OCI-LY7 (cell line): ENCODE measurements at regions not wholly inside any gene's neighbourhood (a gene's known extent, or its start where the extent isn't known, plus 50 kb on each side); places are given as distances from the start of the nearest gene placed in this dataset.

Source experiments
- BruUV-seq: library from RNA; stranded (reverse); fragments of 400-500 nt; replicated peaks from 2 replicates; lab custom pipeline; 2021; lab: Mats Ljungman, UMichigan
- CTCF ChIA-PET: fragments of 300-600 bp; sonication (Branson Sonifier 250); formaldehyde crosslinking; loops from one replicate; lab custom pipeline; 2022; ENCODE audit warnings: antibody characterized with exemption; ENCODE audit not compliant: unreplicated experiment; lab: Charles Lee
- POLR2A ChIA-PET: fragments of 300-600 bp; sonication (Branson Sonifier 250); formaldehyde crosslinking; loops from one replicate; lab custom pipeline; 2022; ENCODE audit warnings: antibody characterized with exemption; lab: Charles Lee
- DNase-seq: peaks from one replicate; pipeline ENCODE4 v3.0.0-alpha.2; 2015; ENCODE audit warnings: low spot score
- H2AFZ ChIP-seq: fragments of 200-600 bp; sonication (generic), shearing (Covaris generic); 2 replicates; pipeline ENCODE4 v1.6.1; 2014; ENCODE audit warnings: mild to moderate bottlenecking, antibody characterized with exemption, low read length, moderate library complexity
- H3K27ac ChIP-seq: fragments of 200-600 bp; sonication (generic); 2 replicates; pipeline ENCODE4 v1.5.1; 2014; ENCODE audit warnings: mixed run types, low read depth, mild to moderate bottlenecking, moderate library complexity, low read length, inconsistent platforms; ENCODE audit not compliant: poor library complexity, severe bottlenecking
- H3K36me3 ChIP-seq: fragments of 200-600 bp; sonication (generic); 2 replicates; pipeline ENCODE4 v1.6.1; 2014; ENCODE audit warnings: mild to moderate bottlenecking, antibody characterized with exemption, low read length, moderate library complexity, mixed read lengths; ENCODE audit not compliant: insufficient read depth
- H3K4me1 ChIP-seq: fragments of 200-600 bp; sonication (generic); 2 replicates; pipeline ENCODE4 v1.5.1; 2014; ENCODE audit warnings: mild to moderate bottlenecking, low read length; ENCODE audit not compliant: insufficient read depth, poor library complexity, severe bottlenecking
- H3K4me2 ChIP-seq: fragments of 200-600 bp; sonication (generic); 2 replicates; pipeline ENCODE4 v1.6.1; 2014; ENCODE audit warnings: mild to moderate bottlenecking, low read length
- H3K4me3 ChIP-seq: fragments of 200-600 bp; sonication (generic); 2 replicates; pipeline ENCODE4 v1.5.1; 2014; ENCODE audit warnings: mild to moderate bottlenecking, low read depth, low read length; ENCODE audit not compliant: poor library complexity, severe bottlenecking
- H3K79me2 ChIP-seq: fragments of 200-600 bp; sonication (generic); 2 replicates; pipeline ENCODE4 v1.6.1; 2016; ENCODE audit warnings: low read depth, mild to moderate bottlenecking, low read length, moderate library complexity, mixed read lengths; ENCODE audit not compliant: insufficient read depth
- H3K9me2 ChIP-seq: fragments of 200-600 bp; sonication (generic); 2 replicates; pipeline ENCODE4 v1.6.1; 2016; ENCODE audit warnings: mild to moderate bottlenecking, low read length, mixed read lengths; ENCODE audit not compliant: insufficient read depth
- H3K9me3 ChIP-seq: fragments of 200-600 bp; sonication (generic); 2 replicates; pipeline ENCODE4 v1.6.1; 2014; ENCODE audit warnings: mild to moderate bottlenecking, mixed run types, low read length, mixed read lengths
- H4K20me1 ChIP-seq: fragments of 200-600 bp; sonication (generic); 2 replicates; pipeline ENCODE4 v1.6.1; 2014; ENCODE audit warnings: mild to moderate bottlenecking, antibody characterized with exemption, low read length, moderate library complexity, mixed read lengths; ENCODE audit not compliant: insufficient read depth
- EZH2phosphoT487 ChIP-seq: fragments of 200-600 bp; sonication (generic); IDR thresholded peaks from 2 replicates; pipeline ENCODE4 v1.6.1; 2018; ENCODE audit warnings: low read depth, borderline replicate concordance, mild to moderate bottlenecking, mixed run types, antibody characterized with exemption, low read length, moderate library complexity, mixed read lengths
- intact Hi-C: fragments of 100-400 bp; cut with micrococcal nuclease; formaldehyde crosslinking; loops from one replicate; pipeline ENCODE4 v1.10.0; 2022; ENCODE audit not compliant: unreplicated experiment
- TF ChIP-seq, protein P1 (sequence below): fragments of 200-600 bp; sonication (generic); conservative IDR thresholded peaks from 2 replicates; pipeline ENCODE4 v1.5.1; 2014; ENCODE audit warnings: mild to moderate bottlenecking, antibody characterized with exemption, low read length, moderate library complexity, mixed read lengths

DNA sequence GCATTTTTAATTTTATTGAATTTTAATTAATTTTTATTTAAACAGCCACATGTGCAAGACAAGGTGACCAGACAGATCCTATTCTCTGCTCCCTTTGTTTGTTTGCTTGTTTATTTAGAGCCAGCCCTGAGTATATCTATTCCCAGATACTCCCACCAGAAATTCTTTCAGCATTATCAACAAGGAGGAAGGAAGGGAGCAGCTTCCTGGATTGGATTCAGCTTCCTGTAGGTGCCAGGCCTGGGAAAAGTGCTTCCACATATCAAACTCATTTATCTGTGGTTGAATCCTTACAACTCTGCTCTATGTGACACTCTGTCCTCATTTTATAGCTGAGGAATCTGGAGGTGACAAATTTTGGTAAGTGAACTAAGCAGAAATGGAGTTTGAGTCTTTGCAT is 60.5 kb upstream of the KLF7 start:
- H2AFZ ChIP-seq, result no peak overlapping the region
- H3K79me2 ChIP-seq, result no peaks in the 10 kb centered on the region
- H3K4me3 ChIP-seq, result no peak overlapping the region
- no peak for TF ChIP-seq EZH2phosphoT487
- TF ChIP-seq, protein P1, sequence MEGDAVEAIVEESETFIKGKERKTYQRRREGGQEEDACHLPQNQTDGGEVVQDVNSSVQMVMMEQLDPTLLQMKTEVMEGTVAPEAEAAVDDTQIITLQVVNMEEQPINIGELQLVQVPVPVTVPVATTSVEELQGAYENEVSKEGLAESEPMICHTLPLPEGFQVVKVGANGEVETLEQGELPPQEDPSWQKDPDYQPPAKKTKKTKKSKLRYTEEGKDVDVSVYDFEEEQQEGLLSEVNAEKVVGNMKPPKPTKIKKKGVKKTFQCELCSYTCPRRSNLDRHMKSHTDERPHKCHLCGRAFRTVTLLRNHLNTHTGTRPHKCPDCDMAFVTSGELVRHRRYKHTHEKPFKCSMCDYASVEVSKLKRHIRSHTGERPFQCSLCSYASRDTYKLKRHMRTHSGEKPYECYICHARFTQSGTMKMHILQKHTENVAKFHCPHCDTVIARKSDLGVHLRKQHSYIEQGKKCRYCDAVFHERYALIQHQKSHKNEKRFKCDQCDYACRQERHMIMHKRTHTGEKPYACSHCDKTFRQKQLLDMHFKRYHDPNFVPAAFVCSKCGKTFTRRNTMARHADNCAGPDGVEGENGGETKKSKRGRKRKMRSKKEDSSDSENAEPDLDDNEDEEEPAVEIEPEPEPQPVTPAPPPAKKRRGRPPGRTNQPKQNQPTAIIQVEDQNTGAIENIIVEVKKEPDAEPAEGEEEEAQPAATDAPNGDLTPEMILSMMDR, result no peak
- ChIA-PET POLR2A (interaction anchor here (0.8 kb wide), 1 partner anchor 9 kb away, joined by 4 read pairs; no protein-coding TSS in a partner anchor), CTCF (no interaction called here)
- no peaks in the 10 kb centered on the region for H3K36me3 ChIP-seq
- no peaks in the 10 kb centered on the region for H3K9me2 ChIP-seq
- H3K4me1 ChIP-seq, result no peaks in the 10 kb centered on the region
- no peak overlapping the region for H3K4me2 ChIP-seq
- no peaks in the 10 kb centered on the region for H4K20me1 ChIP-seq
- no peak overlapping the region for H3K27ac ChIP-seq
- no TSS peak for BruUV-seq
- no peaks in the 10 kb centered on the region for H3K9me3 ChIP-seq
- DNase-seq, result no peak
- intact Hi-C loops, result no loop called here

DNA sequence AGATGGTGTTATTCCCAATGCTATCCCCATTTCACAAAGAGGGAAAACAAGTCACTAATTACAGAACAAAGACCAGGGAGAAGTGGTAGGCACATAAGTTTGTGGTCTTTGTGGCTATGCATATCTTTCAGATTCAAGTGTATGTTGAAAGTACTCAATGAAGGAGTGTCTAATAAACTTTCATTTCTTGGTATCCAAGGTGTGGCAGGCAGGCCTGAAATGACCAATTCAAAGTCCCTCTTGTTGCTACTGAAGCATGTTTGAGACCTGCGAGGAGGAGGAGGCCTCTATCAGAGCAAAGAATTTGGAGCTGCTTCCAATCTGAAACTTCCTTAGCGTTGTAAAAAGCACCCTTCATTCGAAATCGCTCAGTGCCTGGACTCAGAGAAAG is 60.9 kb upstream of the KLF7 start:
- no peak for DNase-seq
- ChIA-PET CTCF (no interaction called here), POLR2A (interaction anchor here (0.7 kb wide), 1 partner anchor 166 kb away, joined by 3 read pairs; no protein-coding TSS in a partner anchor)
- BruUV-seq, result no TSS peak
- no peaks in the 10 kb centered on the region for H3K9me2 ChIP-seq
- no peaks in the 10 kb centered on the region for H4K20me1 ChIP-seq
- no peak overlapping the region for H2AFZ ChIP-seq
- H3K4me3 ChIP-seq, result no peak overlapping the region
- no peaks in the 10 kb centered on the region for H3K4me1 ChIP-seq
- intact Hi-C loops, result no loop called here
- no peak overlapping the region for H3K27ac ChIP-seq
- H3K36me3 ChIP-seq, result no peaks in the 10 kb centered on the region
- no peaks in the 10 kb centered on the region for H3K79me2 ChIP-seq
- H3K9me3 ChIP-seq, result no peaks in the 10 kb centered on the region
- H3K4me2 ChIP-seq, result no peak overlapping the region
- TF ChIP-seq, protein P1, result no peak
- TF ChIP-seq EZH2phosphoT487, result no peak

DNA sequence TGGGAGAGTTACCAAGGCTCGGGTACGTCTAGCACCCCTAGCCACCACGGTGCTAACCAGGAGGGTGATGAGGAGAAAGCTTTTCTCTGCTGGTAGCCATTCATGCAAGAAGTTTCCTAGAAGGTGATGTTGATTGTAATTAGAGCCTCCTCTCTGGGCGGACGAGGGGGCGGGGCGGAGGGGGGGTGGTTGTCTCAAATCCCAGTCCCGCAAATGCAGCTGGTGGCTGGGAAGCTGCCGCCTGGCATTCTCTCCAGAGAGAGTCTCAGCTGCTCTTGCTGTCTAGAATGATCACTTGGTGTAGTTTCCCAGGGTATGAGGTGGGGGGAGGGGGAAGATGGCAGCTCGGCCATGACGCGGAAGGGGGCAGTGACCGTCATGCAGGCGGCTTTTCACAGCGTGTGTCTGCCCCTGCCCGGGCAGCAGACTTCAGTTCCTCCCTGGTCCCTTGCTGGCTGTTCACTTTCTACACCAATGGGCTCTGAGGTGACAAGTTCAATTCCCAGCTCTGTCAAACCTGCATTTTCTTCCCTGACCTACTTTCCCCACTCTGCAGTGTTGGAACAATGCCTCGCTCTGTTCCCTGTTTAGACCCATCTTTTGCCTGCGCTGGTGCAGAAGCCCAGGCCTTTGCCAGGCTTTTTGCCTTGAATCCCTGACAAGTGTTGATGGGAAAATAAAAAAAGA is 61.5 kb upstream of the KLF7 start:
- Histone ChIP-seq H3K27ac (no peak overlapping the region), H3K4me2 (no peak overlapping the region), H4K20me1 (no peaks in the 10 kb centered on the region), H3K9me2 (no peaks in the 10 kb centered on the region), H3K79me2 (no peaks in the 10 kb centered on the region), H3K4me1 (no peaks in the 10 kb centered on the region), H3K36me3 (no peaks in the 10 kb centered on the region), H3K9me3 (no peaks in the 10 kb centered on the region), H2AFZ (no peak overlapping the region), H3K4me3 (no peak overlapping the region)
- DNase-seq, result no peak
- intact Hi-C loops, result no loop called here
- POLR2A ChIA-PET, result interaction anchor here (0.7 kb wide), 1 partner anchor 167 kb away, joined by 3 read pairs; no protein-coding TSS in a partner anchor
- BruUV-seq, result no TSS peak
- TF ChIP-seq, protein P1, result no peak
- no peak for TF ChIP-seq EZH2phosphoT487
- CTCF ChIA-PET, result no interaction called here
